GM18499 (cell line): ENCODE measurements at regions not wholly inside any gene's neighbourhood (a gene's known extent, or its start where the extent isn't known, plus 50 kb on each side); places are given as distances from the start of the nearest gene placed in this dataset.
A peak's percentile ranks its signal among the peaks of the same experiment; 100 is the strongest.
"Not testable (repeated sequence)": the region's sequence is repeated elsewhere in the genome, so short reads cannot be mapped to it uniquely, and the experiment has no call there.

Experiments used
- ATAC-seq: cut with Tn5 transposase; IDR thresholded peaks from one replicate; pipeline ENCODE4 v1.9.1; 2021; ENCODE audit warnings: moderate number of reproducible peaks; ENCODE audit not compliant: insufficient read depth, unreplicated experiment

DNA sequence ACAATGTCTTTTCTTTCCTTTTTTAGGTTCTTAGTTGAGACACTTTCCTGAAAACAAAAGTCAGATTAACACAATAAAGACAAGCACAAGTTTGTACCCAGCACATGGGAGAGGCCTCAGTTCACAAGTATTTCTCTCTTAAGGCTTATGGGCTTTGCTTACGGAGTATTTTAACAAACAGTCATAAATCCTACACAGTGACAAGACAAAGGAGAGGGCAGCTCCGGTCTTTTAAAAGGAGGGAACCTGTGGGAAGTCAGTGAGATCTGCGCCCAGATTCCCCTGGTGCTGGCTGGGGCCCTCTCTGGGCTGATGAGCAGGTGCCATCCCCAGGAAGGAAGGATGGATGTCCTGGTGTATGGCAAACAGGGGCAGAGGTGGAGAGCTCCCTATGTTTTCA lies 398.6 kb downstream of the ACTR3B start:
- ATAC-seq = no peak

DNA sequence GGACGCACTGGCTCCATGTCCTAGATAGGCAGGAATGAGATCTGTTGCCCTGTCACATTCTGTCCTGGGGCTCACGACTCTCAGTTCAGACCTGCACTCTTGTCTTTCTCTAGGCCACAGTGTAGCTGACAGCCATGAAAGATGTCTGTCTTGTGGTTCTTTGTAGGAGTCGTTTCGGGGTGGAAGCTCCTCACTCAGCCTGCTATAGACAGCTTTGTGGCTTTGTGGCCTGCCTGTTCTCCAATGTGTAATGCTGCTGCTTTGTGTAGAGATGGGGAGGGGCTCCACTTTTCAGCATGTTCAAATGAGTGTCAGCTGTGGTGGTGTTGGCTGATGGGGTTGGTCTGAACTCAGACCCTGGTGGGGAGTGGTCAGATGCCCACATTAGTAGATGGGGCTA lies 410.7 kb downstream of the ACTR3B start:
- no peak for ATAC-seq

DNA sequence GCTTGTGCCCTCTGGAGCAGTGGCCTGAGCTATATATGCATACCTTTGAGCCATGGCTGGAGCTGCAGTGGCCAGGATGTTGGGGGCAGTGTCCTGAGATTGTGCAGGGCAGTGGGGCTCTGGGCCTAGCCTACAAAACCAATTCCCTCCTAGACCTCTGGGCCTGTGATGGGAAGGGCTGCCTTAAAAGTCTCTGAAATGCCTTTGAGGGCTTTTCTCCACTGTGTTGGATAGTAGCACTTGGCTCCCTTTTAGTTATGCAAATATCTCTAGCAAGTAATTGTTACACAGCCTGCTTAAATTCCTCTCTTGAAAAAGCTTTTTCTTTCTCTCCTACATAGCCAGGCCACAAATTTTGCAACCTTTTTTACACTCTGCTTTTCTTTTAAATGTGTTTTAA lies 426.4 kb downstream of the ACTR3B start:
- no peak for ATAC-seq

DNA sequence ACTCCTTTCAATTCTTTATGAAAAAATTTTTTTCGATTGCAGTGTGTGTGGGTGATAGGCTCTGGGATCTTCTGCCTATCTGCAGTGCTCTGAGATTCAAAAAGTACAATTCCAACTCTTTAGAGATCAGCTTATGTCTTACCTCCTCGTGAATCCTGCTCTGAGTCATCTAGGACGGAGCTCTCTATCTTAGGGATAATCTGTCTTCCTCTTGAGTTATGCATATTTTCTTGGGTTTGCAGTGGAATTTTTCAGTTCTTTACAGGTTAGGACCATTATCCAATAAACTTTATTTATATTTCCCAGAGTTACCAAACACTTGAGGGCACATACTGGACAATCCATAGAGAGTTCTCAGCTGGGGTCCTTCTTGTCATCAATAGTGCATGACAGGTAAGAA lies 428.6 kb downstream of the ACTR3B start:
- no peak for ATAC-seq

DNA sequence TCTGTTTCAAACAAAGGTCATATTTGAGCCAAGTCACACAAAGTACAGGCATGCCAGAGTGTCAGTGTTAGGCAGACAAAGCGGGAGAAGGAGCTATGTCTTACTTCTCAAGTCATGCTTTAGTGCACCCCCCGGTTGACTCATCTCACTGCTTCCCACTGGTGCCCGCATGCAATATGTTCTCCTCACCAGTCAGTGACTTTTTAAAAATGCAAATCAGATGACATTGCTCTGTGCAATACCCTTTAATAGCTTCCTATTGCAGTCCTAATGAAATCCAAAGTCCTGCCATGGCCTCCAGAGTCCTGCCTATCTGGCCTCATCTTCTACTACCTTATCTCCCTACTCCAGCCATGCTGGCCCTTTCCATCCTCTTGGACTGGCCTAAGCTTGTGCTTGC lies 429.1 kb downstream of the ACTR3B start:
- peak; percentile 61 for ATAC-seq

DNA sequence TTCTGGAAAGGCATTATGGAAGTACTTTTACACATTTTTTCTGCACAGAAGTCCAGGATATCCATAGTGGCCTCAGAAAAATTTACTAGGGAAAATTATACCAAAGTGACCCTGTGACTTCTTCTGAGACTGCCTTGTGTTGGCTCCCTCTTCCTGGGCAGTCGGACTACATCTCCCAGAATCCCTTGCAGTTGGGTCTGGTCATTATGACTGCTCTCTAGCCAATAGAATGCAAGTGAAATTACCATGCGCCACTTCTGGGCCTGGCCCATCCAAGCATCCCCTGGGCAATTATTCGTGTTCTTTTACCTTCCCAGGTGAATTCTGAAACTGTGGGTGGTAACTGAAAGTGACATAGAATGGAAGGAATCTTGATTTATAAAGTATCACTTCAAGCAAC lies 430.9 kb downstream of the ACTR3B start:
- no peak for ATAC-seq

DNA sequence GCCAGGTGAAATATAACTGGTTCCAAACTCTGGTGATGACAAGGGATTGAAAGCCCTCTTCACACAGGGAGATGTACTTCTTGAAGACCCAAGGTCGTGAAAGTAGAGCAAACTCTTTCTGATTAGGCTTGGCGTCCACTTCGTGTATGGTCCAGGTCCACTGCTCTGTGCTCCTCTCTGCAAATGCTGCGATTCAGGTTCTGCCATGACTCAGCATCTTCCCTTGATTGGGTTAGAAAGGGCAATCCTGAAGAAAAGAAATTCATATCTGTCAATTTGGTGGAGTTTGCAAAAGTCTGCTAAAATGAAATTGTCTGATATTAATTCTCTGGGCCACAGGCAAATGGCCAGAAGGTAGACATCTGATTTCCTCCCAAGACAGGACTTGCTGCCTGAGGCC lies 431.4 kb downstream of the ACTR3B start:
- no peak for ATAC-seq

DNA sequence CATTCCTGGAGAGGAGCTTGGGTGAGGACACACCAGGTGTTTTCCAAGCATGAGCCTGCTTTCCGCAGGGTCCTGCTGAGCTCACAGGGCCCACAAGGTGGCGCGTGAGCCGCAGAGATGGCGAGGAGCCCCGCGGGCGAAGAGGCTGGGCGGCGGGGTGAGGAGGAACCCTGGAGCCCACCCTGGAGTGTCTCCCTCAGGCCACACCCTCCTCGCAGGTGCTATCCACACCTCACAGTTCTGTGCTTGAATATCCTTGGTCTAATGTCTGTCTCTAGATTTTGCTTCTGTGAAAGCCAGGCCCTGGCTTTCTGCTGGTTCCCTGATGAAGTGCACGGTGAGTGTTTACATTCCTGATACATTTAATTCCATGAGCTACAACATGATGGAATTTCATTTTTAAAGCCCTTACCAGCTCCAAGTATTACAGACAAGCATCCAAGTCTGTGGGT lies 433.6 kb downstream of the ACTR3B start:
- ATAC-seq = no peak

DNA sequence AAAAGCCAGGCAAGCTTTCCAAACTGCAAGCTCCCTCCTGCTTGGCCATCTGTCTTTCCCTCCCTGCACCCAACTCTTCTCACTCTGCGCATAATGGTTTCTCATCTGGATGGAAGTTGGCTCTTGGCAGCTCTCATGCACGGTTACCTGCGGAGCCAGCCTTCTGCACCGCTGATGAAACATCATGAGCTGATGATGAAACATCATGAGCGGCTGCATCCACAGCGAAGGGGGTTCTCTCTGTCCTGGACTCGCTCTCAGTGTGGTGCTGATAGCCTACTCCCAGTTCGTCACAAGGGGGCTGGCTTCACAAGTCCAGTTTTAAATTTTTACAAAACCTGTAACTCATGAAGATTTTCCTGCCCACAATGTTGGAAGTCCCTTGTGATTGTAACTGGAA lies 457.5 kb downstream of the ACTR3B start:
- ATAC-seq = no peak

DNA sequence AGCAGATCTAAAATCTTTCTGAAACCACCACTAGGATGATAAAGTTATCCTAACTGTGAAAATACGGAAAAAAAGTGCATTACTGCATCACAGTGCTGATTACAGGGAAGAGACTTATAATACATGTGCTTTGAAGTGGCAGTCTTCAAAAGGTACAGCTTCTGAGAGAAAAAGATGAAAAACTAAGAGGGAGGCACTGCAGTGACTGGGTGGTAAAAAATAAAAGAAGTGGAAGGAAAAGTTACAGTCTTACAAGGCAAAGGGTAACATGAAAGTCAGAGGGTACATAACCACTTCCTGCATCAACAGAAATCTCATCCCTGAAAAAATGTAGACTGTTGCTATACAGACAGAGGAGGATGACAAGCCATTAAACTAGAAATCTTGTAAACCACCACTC lies 465.3 kb downstream of the ACTR3B start:
- no peak for ATAC-seq

DNA sequence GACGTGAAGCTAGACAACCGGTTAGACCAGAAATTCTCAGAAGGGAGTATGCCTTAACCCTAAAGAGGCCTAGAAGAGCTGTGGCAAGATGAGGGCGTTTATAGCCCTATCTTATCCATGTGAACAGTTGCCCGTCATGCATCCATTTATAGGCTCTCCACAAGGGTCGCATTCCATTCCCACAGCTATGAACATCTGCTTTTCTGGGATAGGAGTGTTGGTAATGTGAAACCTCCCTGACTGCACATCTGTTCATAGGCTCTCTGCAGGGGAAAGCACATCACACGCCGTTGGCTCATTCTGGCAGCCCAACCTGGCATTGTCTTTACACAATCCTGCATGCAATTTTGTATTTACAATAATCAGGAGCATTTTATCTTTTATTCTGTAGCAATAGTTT lies 485.6 kb downstream of the ACTR3B start:
- not testable (repeated sequence) for ATAC-seq

DNA sequence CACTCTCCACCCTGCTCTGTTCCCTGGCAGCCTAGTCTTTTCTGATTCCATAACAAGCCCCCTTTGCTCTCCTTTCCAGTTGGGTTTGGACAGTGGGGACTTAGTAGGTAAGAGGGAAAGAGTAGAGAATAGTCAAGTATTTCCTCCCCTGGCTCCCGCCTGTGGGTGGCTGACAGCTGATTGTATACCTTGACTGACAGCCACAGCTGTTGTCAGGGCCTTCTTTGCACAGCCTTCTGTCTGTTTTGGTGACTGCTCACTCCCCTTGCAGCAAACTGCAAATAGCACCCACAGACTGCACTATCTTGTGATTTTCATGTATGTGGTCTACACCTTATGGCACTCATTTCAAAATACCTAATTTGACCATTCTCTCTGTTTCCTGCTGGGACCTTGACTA lies 486.3 kb downstream of the ACTR3B start:
- no peak for ATAC-seq

DNA sequence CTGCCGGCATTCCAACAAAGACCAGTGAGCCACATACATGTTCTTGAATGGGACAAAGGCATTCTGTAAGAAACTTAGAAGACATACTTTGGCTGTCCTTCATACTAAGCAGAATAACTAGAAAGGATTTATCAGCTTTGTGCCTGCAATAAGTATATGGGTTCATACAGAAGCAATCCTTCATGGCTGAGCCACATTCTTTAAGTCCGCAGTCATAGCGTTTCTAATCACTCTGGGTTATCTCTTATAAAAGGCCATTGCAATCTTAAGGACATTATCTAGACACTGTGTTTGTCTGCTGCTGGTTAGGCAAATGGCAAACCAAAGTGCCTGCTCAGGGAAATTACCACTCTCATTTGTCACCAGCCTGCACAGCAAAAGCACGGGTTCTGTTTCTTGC lies 488.4 kb downstream of the ACTR3B start:
- no peak for ATAC-seq

DNA sequence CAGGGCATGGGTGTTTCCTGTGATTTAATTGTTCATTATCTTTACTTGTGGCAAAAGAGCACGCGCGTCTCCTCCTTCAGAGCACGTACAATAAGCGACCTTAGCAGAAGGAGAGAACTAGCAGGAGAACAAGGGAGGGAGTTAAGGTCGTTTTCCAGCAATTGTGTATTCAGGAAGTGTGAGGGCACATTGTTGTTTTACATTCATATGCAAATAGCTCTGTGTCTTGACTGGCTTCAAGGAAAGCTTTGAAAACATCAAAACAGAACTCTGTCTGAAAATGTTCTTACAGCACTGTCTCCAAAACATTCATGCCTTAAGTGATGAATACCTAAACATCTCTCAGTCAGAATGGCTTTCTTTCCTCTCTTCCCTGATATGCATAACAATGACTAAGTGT lies 499.1 kb downstream of the ACTR3B start:
- ATAC-seq = no peak

DNA sequence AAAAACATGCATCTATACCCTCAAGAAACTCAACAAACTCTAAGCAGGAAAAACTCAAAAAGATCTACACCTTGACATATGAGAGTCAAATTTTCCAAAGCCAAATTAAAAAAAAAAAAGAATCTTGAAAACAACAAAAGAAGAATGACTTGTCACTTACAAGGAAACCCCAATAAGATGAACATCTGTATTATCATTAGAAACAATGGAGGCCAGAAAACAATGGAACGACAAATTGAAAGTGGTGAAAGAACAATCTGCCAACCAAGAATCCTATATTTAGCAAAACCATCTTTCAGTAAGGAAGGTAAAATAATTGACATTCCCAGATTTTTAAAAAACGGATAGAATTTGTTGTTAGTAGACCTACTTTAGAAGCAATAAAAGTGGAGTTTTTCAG lies 516.8 kb downstream of the ACTR3B start:
- no peak for ATAC-seq

DNA sequence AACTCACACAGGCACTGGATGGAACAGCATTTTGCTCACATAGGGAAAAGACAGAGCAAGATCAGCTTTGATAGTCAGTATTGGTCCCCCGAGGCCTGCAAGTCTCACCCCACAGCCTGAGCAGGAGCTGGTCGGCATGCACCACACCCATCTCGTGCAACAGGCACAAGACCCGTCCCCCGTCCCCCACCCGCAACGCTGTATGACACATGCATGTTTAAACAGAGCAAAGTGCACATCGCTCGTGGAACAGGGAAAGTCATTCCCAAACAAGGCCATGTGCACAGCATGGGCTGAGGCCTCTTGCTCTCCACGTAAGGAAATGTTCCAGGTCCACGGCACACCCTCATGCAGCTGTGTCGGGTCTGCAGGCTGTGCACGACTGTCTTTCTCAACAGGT lies 527.2 kb downstream of the ACTR3B start:
- no peak for ATAC-seq

DNA sequence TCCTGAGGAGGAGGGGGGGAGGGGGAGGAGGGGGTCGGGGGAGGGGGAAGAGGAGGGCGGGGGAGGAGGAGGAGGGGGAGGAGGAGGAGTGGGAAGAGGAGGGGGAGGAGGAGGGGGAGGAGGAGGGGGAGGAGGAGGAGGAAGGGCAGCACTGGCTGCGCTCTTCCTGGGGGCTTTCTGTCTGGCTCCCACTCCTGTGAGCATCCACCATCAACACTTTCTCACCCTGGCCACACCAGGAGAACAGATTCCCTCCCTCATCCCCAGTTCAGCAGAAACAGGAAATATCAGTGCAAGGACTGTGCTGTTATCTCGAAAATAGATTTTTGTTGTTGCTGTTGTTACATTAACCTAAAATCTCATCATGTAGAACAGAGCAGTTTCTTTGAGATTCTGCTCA lies 530.5 kb downstream of the ACTR3B start:
- no peak for ATAC-seq

DNA sequence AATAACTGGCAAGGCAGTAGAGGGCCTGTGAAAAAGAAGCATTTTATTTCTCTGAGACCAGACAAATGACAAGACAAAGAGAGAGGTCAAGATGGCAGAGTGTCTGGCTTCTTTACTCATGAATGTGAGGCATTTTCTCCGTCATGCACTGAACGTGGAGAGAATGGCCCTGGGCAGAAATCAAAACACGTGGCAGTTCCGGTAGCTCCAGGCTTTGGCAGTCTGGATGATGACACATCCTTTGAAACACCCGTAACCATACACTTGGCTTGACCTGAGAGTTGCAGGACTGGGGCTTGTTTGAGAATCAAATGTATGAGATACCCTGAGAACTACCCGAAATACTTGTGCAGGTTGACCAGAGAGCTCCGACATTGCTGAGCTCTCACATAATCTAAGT lies 537.6 kb downstream of the ACTR3B start:
- ATAC-seq = no peak

DNA sequence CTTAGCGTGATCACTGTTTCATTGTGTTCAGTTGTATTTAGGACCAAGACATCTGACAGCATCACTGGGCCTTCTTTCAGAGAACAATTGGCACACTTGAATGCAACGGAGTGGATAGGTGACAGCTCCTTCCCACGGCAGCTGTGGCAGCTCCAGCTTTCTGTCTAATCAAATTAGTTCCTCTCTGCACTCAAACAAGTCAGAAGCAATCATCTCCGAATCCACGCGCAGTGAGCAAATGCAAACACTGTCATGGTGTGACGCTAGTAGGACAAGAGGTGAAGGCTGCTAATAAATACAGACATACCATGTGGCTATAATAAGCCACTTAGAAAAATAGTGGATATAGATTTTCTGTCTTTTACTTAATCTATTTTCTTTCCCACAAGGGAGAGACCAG lies 542.4 kb downstream of the ACTR3B start:
- no peak for ATAC-seq

DNA sequence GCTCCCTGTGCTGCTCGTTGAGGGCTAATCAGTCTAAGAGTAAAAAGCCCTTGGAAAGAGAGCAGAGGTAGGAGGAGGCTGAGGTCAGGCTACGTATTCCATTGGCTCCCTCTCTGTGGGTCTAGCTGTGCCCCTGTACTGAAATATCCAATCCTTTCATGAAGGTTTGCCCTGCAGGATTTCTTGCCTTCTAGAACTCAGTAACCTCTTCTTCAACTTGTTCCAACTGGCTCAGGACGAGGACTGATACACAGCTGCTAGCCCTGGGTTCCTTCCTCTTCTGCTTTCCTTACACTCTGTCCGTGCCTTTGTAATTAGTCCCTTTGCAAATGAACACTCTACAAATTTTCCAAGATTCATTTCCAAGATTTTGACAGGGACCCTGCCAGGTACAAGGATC lies 560.5 kb downstream of the ACTR3B start:
- no peak for ATAC-seq

DNA sequence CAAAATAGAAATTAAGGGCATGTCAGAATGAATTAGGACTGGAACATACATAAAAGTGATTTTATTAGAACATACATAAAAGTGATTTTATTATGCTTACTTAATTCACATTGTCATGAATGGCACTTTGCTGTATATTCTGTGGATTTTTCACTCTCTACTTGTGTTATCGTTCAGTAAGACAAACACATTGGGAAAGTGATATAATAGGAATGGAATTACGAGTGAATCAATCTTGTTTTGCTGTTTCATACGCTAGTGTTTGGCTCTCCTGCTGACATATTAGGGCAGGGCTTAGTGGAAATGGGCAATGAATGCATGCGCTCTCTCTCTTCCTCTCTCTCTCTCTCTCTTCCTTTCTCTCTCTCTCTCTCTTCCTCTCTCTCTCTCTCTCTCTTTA lies 561.1 kb downstream of the ACTR3B start:
- no peak for ATAC-seq

DNA sequence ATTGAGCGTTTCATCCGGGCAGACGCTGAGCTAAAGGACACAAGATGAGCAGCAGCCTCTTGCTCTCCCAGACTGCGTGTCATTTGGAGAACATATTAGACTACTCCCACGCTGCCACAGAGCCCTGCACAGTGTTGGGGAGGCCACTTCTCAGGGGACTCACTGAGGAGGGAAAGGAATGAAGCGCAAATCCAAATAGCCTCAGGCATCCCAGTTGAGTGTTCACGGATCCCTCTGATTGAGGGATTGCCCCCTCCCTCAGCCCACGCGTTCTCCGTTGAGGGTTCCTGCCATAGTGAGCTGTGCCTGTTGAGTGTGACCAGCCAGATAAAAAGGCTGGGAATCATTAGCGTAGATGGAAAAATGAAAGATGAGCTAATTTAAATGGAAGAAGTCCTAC lies 563.4 kb downstream of the ACTR3B start:
- ATAC-seq = no peak

DNA sequence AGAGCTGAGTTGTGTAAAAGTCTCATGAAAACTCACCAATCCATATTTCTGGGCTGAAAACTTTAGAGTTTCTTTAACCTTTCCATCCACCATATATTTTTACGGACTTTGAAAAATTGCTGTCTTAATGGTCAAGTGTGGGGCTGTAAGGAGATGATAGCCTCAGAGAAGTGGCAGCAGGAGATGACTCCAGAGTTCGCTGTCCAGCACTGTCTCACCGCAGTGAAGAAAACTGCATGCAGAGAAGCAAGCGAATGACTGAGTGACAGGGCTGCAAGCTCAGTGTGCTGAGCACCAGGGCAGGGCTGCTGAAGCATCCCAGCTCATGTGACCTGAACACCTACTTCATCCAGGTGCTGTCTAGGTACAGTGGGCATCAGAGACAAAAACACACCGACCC lies 564.5 kb downstream of the ACTR3B start:
- no peak for ATAC-seq
